ENCODE measurements at regions not wholly inside any gene's neighbourhood (a gene's known extent, or its start where the extent isn't known, plus 50 kb on each side); places are given as distances from the start of the nearest gene placed in this dataset.

DNA sequence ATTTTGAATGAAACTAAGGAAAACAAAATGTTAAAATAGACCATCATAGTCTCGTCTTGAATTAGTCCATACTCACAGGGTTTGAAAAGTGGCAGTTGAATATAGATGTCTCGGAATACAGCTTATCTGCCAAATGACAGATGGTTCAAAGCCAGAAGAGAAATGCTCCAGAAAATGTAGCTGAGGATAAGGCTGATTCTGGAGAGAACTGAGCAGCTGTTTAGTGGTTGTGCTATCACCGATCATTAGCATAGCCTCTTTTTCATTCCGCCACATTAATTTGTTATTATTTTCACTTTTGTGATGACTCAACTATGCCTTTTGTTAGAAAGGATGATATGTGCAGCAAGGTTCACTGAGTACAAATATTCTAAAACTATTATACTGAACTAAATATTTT, 390.2 kb upstream of the MAN1A1 start:
- TF ChIP-seq, protein P1, sequence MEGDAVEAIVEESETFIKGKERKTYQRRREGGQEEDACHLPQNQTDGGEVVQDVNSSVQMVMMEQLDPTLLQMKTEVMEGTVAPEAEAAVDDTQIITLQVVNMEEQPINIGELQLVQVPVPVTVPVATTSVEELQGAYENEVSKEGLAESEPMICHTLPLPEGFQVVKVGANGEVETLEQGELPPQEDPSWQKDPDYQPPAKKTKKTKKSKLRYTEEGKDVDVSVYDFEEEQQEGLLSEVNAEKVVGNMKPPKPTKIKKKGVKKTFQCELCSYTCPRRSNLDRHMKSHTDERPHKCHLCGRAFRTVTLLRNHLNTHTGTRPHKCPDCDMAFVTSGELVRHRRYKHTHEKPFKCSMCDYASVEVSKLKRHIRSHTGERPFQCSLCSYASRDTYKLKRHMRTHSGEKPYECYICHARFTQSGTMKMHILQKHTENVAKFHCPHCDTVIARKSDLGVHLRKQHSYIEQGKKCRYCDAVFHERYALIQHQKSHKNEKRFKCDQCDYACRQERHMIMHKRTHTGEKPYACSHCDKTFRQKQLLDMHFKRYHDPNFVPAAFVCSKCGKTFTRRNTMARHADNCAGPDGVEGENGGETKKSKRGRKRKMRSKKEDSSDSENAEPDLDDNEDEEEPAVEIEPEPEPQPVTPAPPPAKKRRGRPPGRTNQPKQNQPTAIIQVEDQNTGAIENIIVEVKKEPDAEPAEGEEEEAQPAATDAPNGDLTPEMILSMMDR (conservative IDR thresholded peaks at IDR 0.05 in 1 of 2, IDR thresholded peaks at IDR 0.05 in 1 of 2; ENCODE audit: low read depth in 1 of 2, low read length in 2 of 2): no peak
- TF ChIP-seq EZH2 (IDR thresholded peaks at IDR 0.05; ENCODE audit: low read length, missing control alignments): no peak
